HCT116 (cell line): ENCODE measurements at regions not wholly inside any gene's neighbourhood (a gene's known extent, or its start where the extent isn't known, plus 50 kb on each side); places are given as distances from the start of the nearest gene placed in this dataset.

Experiments
- ATAC-seq: fragments of 200-7000 bp; cut with Tn5 transposase; 2 replicates; pipeline ENCODE4 v1.9.1; 2020; ENCODE audit warnings: mild to moderate bottlenecking, moderate library complexity
- BruUV-seq: library from RNA; stranded (reverse); fragments of 400-500 nt; replicated peaks from 2 replicates; lab custom pipeline; 2021; lab: Mats Ljungman, UMichigan
- CTCF ChIA-PET: fragments of 300-600 bp; sonication (Branson Sonifier 250); formaldehyde crosslinking; loops from one replicate; lab custom pipeline; 2021; ENCODE audit warnings: antibody characterized with exemption; lab: Charles Lee
- POLR2A ChIA-PET: fragments of 300-600, 350-600 bp; sonication (Branson Sonifier 250); formaldehyde crosslinking; loops from one replicate; lab custom pipeline; 2021; ENCODE audit warnings: antibody characterized with exemption; lab: Charles Lee
- RAD21 ChIA-PET, 2 experiments: fragments of 300-600 bp; sonication (Branson Sonifier 250); formaldehyde crosslinking; loops; one replicate each; lab custom pipeline; 2023; ENCODE audit warnings: low total read pairs in 2 of 2; ENCODE audit not compliant: uncharacterized antibody in 2 of 2, unreplicated experiment in 2 of 2, low non-redundant PET in 1 of 2; lab: Charles Lee
- DNase-seq: peaks from one replicate; pipeline ENCODE4 v3.0.0-alpha.2; 2010; ENCODE audit warnings: low read depth, low spot score
- H2AFZ ChIP-seq: fragments of 200-600 bp; shearing (Covaris generic), sonication (generic); 2 replicates; pipeline ENCODE4 v1.6.1; 2017; ENCODE audit warnings: low read depth, mixed run types, mixed read lengths, antibody characterized with exemption, low read length; ENCODE audit not compliant: poor library complexity, severe bottlenecking
- H3K27ac ChIP-seq: 2 replicates; pipeline ENCODE4 v1.5.1; 2012; ENCODE audit warnings: low read depth, low read length
- H3K27me3 ChIP-seq: fragments of 200-600 bp; sonication (generic); 2 replicates; pipeline ENCODE4 v1.6.1; 2016; ENCODE audit warnings: mixed run types, low read length, mixed read lengths; ENCODE audit not compliant: insufficient read depth
- H3K36me3 ChIP-seq, 2 experiments: fragments of 200-500 bp in 1 of 2; fragments of 200-600 bp in 1 of 2; sonication (Bioruptor generic) in 1 of 2; sonication (generic) in 1 of 2; 2 replicates each; pipeline versions ENCODE4 v1.5.1 to v1.6.1; 2014 to 2016; ENCODE audit warnings: low read length in 2 of 2, inconsistent platforms in 1 of 2, mixed read lengths in 1 of 2, mixed run types in 1 of 2; ENCODE audit not compliant: insufficient read depth in 2 of 2, control insufficient read depth in 1 of 2
- H3K4me1 ChIP-seq, 2 experiments: fragments of 200-600 bp in 1 of 2; sonication (generic) in 1 of 2; 2 replicates each; pipeline versions ENCODE4 v1.5.1 to v1.6.1; 2012 to 2017; ENCODE audit warnings: low read length in 2 of 2, inconsistent platforms in 1 of 2, mild to moderate bottlenecking in 1 of 2, mixed read lengths in 1 of 2, mixed run types in 1 of 2, moderate library complexity in 1 of 2; ENCODE audit not compliant: insufficient read depth in 2 of 2, control insufficient read depth in 1 of 2
- H3K4me2 ChIP-seq: fragments of 200-600 bp; sonication (generic); 2 replicates; pipeline ENCODE4 v1.6.1; 2017; ENCODE audit warnings: mixed run types, low read length, mixed read lengths
- H3K4me3 ChIP-seq, 2 experiments: fragments of 200-600 bp in 1 of 2; sonication (generic) in 1 of 2; replicated peaks in 1 of 2; 2 replicates each; pipeline ENCODE4 v1.5.1; 2011 to 2016; ENCODE audit warnings: low read length in 2 of 2, control low read depth in 1 of 2, low read depth in 1 of 2, mild to moderate bottlenecking in 1 of 2, mixed read lengths in 1 of 2, mixed run types in 1 of 2
- H3K79me2 ChIP-seq: fragments of 200-600 bp; sonication (generic); 2 replicates; pipeline ENCODE4 v1.6.1; 2017; ENCODE audit warnings: mild to moderate bottlenecking, mixed run types, low read length, moderate library complexity, mixed read lengths; ENCODE audit not compliant: insufficient read depth
- H3K9ac ChIP-seq: fragments of 200-600 bp; sonication (generic); 2 replicates; pipeline ENCODE4 v1.6.1; 2016; ENCODE audit warnings: low read length, mixed read lengths
- H3K9me2 ChIP-seq: fragments of 200-600 bp; sonication (generic), shearing (Covaris generic); 2 replicates; pipeline ENCODE4 v1.6.1; 2017; ENCODE audit warnings: mixed run types, mild to moderate bottlenecking, moderate library complexity; ENCODE audit not compliant: insufficient read depth
- H3K9me3 ChIP-seq, 2 experiments: fragments of 200-500 bp in 1 of 2; fragments of 200-600 bp in 1 of 2; sonication (Bioruptor generic) in 1 of 2; sonication (generic) in 1 of 2; 2 replicates each; pipeline ENCODE4 v1.6.1; 2014 to 2017; ENCODE audit warnings: low read length in 2 of 2, mixed read lengths in 2 of 2, inconsistent platforms in 1 of 2, low read depth in 1 of 2, mild to moderate bottlenecking in 1 of 2, mixed run types in 1 of 2, moderate library complexity in 1 of 2; ENCODE audit not compliant: control insufficient read depth in 1 of 2, insufficient read depth in 1 of 2
- H4K20me1 ChIP-seq: fragments of 200-600 bp; sonication (generic), shearing (Covaris generic); 2 replicates; pipeline ENCODE4 v1.6.1; 2017; ENCODE audit warnings: mixed run types, mild to moderate bottlenecking, moderate library complexity; ENCODE audit not compliant: insufficient read depth
- CEBPB ChIP-seq: IDR thresholded peaks from 2 replicates; pipeline ENCODE4 v1.6.1; 2012; ENCODE audit warnings: low read depth
- EGR1 ChIP-seq: IDR thresholded peaks from 2 replicates; pipeline ENCODE4 v1.6.1; 2012; ENCODE audit warnings: low read depth
- ELF1 ChIP-seq: IDR thresholded peaks from 2 replicates; pipeline ENCODE4 v1.6.1; 2012; ENCODE audit warnings: low read depth, borderline replicate concordance
- EZH2 ChIP-seq: fragments of 200-600 bp; sonication (generic); IDR thresholded peaks from 2 replicates; pipeline ENCODE4 v1.6.1; 2017; ENCODE audit warnings: antibody characterized with exemption, mixed run types
- JUND ChIP-seq: IDR thresholded peaks from 2 replicates; pipeline ENCODE4 v1.6.1; 2012
- POLR2AphosphoS5 ChIP-seq: IDR thresholded peaks from 2 replicates; pipeline ENCODE4 v1.6.1; 2011; ENCODE audit warnings: mild to moderate bottlenecking, low read depth, low read length, moderate library complexity
- RAD21 ChIP-seq: IDR thresholded peaks from 2 replicates; pipeline ENCODE4 v1.6.1; 2012; ENCODE audit warnings: low read depth, mild to moderate bottlenecking
- SP1 ChIP-seq: IDR thresholded peaks from 2 replicates; pipeline ENCODE4 v1.6.1; 2012; ENCODE audit warnings: low read depth
- SRF ChIP-seq: IDR thresholded peaks from 2 replicates; pipeline ENCODE4 v1.6.1; 2012; ENCODE audit warnings: low read depth
- TCF7L2 ChIP-seq: IDR thresholded peaks from 2 replicates; pipeline ENCODE4 v1.7.0; 2011; ENCODE audit warnings: borderline replicate concordance, inconsistent platforms; ENCODE audit not compliant: insufficient read depth, insufficient read length; ENCODE audit errors: extremely low read depth
- ZFX ChIP-seq: fragments of 450-650 bp; IDR thresholded peaks from 2 replicates; pipeline ENCODE4 v1.6.1; 2017
- ZNF274 ChIP-seq: fragments of 200-500 bp; sonication (Bioruptor generic); IDR thresholded peaks from 2 replicates; pipeline ENCODE4 v1.6.1; 2014; ENCODE audit warnings: mild to moderate bottlenecking, low read depth, low read length, inconsistent platforms
- intact Hi-C: fragments of 100-400 bp; cut with micrococcal nuclease; formaldehyde crosslinking; loops from 2 replicates; pipeline ENCODE4 v1.10.0; 2022
- TF ChIP-seq, protein P1 (sequence below): IDR thresholded peaks from 2 replicates; pipeline ENCODE4 v1.6.1; 2012
- TF ChIP-seq, protein P2 (sequence below): IDR thresholded peaks from 2 replicates; pipeline ENCODE4 v1.6.1; 2011; ENCODE audit warnings: mild to moderate bottlenecking, low read length, moderate library complexity; ENCODE audit not compliant: insufficient replicate concordance; ENCODE audit errors: extremely low read depth
- TF ChIP-seq, protein P3 (sequence below): IDR thresholded peaks from 2 replicates; pipeline ENCODE4 v1.6.1; 2012; ENCODE audit warnings: low read depth

DNA sequence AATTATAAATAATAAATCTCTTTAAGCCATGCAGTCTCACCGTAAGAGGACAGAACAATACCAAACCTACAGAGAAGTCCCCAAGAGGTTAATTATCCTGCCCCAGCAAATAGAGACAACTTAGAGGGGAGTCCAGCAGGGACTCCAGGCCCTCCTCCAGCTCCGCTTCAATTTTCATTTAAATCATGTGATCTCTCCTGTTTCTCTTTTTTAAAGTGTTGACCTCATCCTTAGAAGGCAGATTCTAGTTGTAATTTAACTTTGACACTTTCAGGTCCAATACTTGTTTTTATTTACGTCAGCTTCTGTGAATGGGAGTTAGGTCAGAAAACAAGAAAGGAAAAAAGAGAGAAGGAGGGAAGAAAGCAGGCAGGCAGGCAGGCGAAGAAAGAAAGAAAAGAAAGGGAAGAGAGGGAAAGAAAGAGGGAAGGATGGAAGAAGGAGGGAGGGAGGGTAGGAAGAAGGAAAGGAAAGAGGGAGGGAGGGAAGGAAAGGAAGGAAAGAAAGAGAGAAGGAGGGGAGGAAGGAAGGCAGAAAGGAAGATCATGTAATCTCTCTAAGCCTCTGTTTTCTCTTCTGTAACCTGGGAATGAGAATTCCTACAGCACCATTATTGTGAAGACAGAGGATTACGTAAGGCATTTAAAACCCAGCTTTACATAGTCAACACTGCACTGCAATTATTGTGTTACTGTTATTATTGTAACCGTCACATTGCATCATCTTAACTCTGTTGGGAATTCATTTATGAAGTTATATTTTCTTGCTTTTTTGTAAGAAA is 227.7 kb downstream of the SKIDA1 start (continued):
- TF ChIP-seq SP1 (no peak), ELF1 (no peak)
- TF ChIP-seq, all 23 proteins: peak for 0

DNA sequence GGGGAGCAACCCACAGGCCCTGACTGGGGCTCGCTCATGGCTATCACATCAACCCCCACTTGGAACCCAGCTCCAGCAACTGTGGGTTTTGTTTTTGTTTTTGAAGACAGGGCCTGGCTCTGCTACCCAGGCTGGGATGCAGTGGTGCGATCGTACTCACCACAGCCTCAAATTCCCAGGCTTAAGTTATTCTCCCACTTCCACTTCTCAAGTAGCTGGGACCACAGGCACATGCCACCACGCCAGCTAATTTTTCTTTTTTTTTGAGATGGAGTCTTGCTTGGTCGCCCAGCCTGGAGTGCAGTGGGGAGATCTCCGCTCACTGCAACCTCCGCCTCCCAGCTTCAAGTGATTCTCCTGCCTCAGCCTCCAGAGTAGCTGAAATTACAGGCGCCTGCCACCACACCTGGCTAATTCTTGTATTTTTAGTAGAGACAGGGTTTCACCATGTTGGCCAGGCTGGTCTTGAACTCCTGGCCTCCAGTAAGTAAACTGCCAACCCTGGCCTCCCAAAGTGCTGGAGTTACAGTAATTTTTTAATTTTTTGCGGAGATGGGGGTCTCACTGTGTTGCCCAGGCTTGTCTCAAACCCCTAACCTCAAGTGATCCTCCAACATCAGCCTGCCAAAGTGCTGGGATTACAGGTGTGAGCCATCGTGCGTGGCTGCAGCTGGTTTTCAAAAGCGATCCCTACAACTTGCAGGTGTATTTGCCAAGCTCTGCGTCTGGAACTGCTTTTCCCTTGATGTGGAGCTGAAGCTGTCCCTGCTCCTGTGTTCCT is 228.7 kb downstream of the SKIDA1 start:
- Histone ChIP-seq H3K9ac (no peak overlapping the region), H3K36me3 (no peaks in the 10 kb centered on the region), H3K79me2 (no peaks in the 10 kb centered on the region), H3K27me3 (no peaks in the 10 kb centered on the region), H2AFZ (no peak overlapping the region), H3K4me1 (peaks cover 31% of the 10 kb centered on the region in 2 experiments), H3K9me3 (no peaks in the 10 kb centered on the region), H3K4me3 (no peak overlapping the region), H4K20me1 (no peaks in the 10 kb centered on the region), H3K9me2 (no peaks in the 10 kb centered on the region), H3K4me2 (no peak overlapping the region), H3K27ac (no peak overlapping the region)
- CTCF ChIA-PET: no interaction called here
- ATAC-seq: no peak
- DNase-seq: no peak
- BruUV-seq: no TSS peak
- RAD21 ChIA-PET: no interaction called here
- intact Hi-C loops: no loop called here
- POLR2A ChIA-PET: no interaction called here
- TF ChIP-seq, protein P1, sequence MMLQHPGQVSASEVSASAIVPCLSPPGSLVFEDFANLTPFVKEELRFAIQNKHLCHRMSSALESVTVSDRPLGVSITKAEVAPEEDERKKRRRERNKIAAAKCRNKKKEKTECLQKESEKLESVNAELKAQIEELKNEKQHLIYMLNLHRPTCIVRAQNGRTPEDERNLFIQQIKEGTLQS: no peak
- no peak for TF ChIP-seq POLR2AphosphoS5
- TF ChIP-seq TCF7L2: no peak
- TF ChIP-seq ZNF274: no peak
- TF ChIP-seq SRF: no peak
- no peak for TF ChIP-seq SP1
- TF ChIP-seq JUND: no peak
- TF ChIP-seq EZH2: no peak
- TF ChIP-seq, protein P2, sequence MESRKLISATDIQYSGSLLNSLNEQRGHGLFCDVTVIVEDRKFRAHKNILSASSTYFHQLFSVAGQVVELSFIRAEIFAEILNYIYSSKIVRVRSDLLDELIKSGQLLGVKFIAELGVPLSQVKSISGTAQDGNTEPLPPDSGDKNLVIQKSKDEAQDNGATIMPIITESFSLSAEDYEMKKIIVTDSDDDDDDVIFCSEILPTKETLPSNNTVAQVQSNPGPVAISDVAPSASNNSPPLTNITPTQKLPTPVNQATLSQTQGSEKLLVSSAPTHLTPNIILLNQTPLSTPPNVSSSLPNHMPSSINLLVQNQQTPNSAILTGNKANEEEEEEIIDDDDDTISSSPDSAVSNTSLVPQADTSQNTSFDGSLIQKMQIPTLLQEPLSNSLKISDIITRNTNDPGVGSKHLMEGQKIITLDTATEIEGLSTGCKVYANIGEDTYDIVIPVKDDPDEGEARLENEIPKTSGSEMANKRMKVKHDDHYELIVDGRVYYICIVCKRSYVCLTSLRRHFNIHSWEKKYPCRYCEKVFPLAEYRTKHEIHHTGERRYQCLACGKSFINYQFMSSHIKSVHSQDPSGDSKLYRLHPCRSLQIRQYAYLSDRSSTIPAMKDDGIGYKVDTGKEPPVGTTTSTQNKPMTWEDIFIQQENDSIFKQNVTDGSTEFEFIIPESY: no peak
- TF ChIP-seq RAD21: no peak
- TF ChIP-seq EGR1: no peak
- no peak for TF ChIP-seq ELF1
- no peak for TF ChIP-seq CEBPB
- TF ChIP-seq ZFX: no peak
- TF ChIP-seq, protein P3, sequence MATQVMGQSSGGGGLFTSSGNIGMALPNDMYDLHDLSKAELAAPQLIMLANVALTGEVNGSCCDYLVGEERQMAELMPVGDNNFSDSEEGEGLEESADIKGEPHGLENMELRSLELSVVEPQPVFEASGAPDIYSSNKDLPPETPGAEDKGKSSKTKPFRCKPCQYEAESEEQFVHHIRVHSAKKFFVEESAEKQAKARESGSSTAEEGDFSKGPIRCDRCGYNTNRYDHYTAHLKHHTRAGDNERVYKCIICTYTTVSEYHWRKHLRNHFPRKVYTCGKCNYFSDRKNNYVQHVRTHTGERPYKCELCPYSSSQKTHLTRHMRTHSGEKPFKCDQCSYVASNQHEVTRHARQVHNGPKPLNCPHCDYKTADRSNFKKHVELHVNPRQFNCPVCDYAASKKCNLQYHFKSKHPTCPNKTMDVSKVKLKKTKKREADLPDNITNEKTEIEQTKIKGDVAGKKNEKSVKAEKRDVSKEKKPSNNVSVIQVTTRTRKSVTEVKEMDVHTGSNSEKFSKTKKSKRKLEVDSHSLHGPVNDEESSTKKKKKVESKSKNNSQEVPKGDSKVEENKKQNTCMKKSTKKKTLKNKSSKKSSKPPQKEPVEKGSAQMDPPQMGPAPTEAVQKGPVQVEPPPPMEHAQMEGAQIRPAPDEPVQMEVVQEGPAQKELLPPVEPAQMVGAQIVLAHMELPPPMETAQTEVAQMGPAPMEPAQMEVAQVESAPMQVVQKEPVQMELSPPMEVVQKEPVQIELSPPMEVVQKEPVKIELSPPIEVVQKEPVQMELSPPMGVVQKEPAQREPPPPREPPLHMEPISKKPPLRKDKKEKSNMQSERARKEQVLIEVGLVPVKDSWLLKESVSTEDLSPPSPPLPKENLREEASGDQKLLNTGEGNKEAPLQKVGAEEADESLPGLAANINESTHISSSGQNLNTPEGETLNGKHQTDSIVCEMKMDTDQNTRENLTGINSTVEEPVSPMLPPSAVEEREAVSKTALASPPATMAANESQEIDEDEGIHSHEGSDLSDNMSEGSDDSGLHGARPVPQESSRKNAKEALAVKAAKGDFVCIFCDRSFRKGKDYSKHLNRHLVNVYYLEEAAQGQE: no peak
